ENCODE measurements at regions not wholly inside any gene's neighbourhood (a gene's known extent, or its start where the extent isn't known, plus 50 kb on each side); places are given as distances from the start of the nearest gene placed in this dataset.

DNA sequence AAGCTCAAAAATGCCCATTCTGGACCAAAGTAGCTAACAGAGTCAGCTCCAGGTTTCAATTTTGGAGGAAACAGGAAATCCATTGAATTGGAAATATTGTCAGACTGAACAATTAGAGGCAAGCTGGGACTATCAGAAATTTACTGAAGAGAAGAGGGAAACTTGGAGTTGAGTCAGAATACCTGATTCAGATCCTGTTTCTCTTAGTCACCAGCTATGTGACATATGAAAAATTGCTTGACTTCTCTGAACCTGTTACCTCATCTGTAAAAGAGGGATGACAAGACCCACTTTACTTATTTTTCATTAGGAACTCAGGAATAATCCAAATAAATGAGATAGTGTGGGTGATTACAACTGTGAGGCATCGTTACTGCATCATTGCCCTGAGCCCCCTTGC lies 148.9 kb upstream of the CADM1 start:
- H3K4me1 ChIP-seq, result peaks cover 12% of the 10 kb centered on the region
- intact Hi-C loops (cut with DNase I), result no loop called here
- H3K27ac ChIP-seq, result no peak overlapping the region
- no peak for TF ChIP-seq POLR2A (IDR thresholded peaks at IDR 0.05)
- TF ChIP-seq POLR2AphosphoS5 (IDR thresholded peaks at IDR 0.05; ENCODE audit: insufficient read depth in 1 of 2, low read depth in 1 of 2), result no peak
- TF ChIP-seq, protein P1, sequence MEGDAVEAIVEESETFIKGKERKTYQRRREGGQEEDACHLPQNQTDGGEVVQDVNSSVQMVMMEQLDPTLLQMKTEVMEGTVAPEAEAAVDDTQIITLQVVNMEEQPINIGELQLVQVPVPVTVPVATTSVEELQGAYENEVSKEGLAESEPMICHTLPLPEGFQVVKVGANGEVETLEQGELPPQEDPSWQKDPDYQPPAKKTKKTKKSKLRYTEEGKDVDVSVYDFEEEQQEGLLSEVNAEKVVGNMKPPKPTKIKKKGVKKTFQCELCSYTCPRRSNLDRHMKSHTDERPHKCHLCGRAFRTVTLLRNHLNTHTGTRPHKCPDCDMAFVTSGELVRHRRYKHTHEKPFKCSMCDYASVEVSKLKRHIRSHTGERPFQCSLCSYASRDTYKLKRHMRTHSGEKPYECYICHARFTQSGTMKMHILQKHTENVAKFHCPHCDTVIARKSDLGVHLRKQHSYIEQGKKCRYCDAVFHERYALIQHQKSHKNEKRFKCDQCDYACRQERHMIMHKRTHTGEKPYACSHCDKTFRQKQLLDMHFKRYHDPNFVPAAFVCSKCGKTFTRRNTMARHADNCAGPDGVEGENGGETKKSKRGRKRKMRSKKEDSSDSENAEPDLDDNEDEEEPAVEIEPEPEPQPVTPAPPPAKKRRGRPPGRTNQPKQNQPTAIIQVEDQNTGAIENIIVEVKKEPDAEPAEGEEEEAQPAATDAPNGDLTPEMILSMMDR (IDR thresholded peaks at IDR 0.05), result no peak
- H3K9me3 ChIP-seq, result no peaks in the 10 kb centered on the region
- DNase-seq (ENCODE audit: extremely low spot score in 2 of 2), result no peak
- no peaks in the 10 kb centered on the region for H3K27me3 ChIP-seq
- no peaks in the 10 kb centered on the region for H3K36me3 ChIP-seq
- H3K4me3 ChIP-seq, result no peak overlapping the region

DNA sequence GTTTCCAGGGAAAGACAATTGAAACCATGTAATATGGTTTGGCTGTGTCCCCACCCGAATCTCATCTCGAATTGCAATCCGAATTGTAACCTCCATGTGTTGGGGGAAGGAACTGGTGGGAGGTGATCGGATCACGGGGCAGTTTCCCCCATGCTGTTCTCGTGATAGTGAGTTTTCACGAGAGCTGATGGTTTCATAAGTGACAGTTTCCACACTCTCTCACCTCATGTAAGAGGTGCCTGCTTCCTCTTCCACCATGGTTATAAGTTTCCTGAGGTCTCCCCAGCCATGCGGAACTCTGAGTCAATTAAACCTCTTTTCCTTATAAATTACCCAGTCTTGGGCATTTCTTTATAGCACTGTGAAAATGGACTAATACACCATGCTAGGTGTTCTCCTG lies 148.3 kb upstream of the CADM1 start:
- no peak overlapping the region for H3K4me3 ChIP-seq
- no peaks in the 10 kb centered on the region for H3K27me3 ChIP-seq
- TF ChIP-seq POLR2AphosphoS5 (IDR thresholded peaks at IDR 0.05; ENCODE audit: insufficient read depth in 1 of 2, low read depth in 1 of 2), result no peak
- TF ChIP-seq, protein P1 (IDR thresholded peaks at IDR 0.05), result no peak
- TF ChIP-seq POLR2A (IDR thresholded peaks at IDR 0.05), result no peak
- H3K9me3 ChIP-seq, result no peaks in the 10 kb centered on the region
- intact Hi-C loops (cut with DNase I), result no loop called here
- H3K4me1 ChIP-seq, result peaks cover 12% of the 10 kb centered on the region
- no peak for DNase-seq (ENCODE audit: extremely low spot score in 2 of 2)
- H3K27ac ChIP-seq, result no peak overlapping the region
- H3K36me3 ChIP-seq, result no peaks in the 10 kb centered on the region

DNA sequence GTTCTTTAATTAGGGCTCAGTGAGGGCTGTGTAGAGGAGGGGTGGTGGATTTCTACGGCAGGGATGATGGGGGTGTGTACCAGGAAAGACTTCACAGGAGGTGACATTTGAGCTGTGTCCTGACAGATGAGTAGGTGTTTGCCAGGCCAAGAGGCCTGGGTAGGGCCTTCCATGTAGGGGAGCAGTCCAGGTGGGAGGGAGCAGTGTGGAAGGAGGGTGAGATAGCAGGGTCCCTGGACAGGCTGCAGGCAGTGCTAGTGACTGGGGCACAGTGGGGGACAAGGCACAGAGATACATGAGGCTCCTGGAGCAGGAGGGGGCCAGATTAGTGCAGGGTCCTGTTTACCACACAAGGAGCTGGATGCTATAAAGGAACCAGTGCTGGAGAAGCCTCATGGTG lies 147.9 kb upstream of the CADM1 start:
- H3K27ac ChIP-seq, result no peak overlapping the region
- H3K36me3 ChIP-seq, result no peaks in the 10 kb centered on the region
- intact Hi-C loops (cut with DNase I), result no loop called here
- H3K27me3 ChIP-seq, result no peaks in the 10 kb centered on the region
- TF ChIP-seq, protein P1 (IDR thresholded peaks at IDR 0.05), result no peak
- no peak for TF ChIP-seq POLR2A (IDR thresholded peaks at IDR 0.05)
- TF ChIP-seq POLR2AphosphoS5 (IDR thresholded peaks at IDR 0.05; ENCODE audit: insufficient read depth in 1 of 2, low read depth in 1 of 2), result no peak
- peaks cover 12% of the 10 kb centered on the region for H3K4me1 ChIP-seq
- no peak for DNase-seq (ENCODE audit: extremely low spot score in 2 of 2)
- no peaks in the 10 kb centered on the region for H3K9me3 ChIP-seq
- H3K4me3 ChIP-seq, result no peak overlapping the region

DNA sequence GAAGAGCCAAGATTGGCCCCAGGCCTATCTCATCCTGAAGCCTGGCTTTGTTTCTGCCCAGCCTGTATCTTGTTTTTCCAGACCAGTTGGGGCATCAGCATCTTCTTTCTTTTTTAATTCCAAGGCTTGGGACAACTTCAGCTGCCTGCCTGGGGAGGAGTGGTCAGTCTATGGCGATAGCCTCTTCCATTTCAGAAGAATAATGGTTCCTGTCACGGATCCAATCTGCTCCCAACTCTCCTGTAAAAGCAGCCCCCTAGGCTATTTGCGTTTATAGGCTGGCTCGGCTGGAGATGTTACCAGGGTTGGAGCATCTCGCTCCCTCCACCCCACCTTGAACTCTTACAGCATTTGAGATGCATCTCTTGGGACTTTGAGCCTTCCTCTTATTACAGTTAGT lies 145.2 kb upstream of the CADM1 start:
- no peaks in the 10 kb centered on the region for H3K36me3 ChIP-seq
- peaks cover 12% of the 10 kb centered on the region for H3K4me1 ChIP-seq
- H3K4me3 ChIP-seq, result no peak overlapping the region
- intact Hi-C loops (cut with DNase I), result no loop called here
- no peaks in the 10 kb centered on the region for H3K27me3 ChIP-seq
- no peak overlapping the region for H3K27ac ChIP-seq
- no peaks in the 10 kb centered on the region for H3K9me3 ChIP-seq
- TF ChIP-seq POLR2AphosphoS5 (IDR thresholded peaks at IDR 0.05; ENCODE audit: insufficient read depth in 1 of 2, low read depth in 1 of 2) (no peak), POLR2A (IDR thresholded peaks at IDR 0.05) (no peak)
- TF ChIP-seq, protein P1 (IDR thresholded peaks at IDR 0.05), result no peak
- no peak for DNase-seq (ENCODE audit: extremely low spot score in 2 of 2)

DNA sequence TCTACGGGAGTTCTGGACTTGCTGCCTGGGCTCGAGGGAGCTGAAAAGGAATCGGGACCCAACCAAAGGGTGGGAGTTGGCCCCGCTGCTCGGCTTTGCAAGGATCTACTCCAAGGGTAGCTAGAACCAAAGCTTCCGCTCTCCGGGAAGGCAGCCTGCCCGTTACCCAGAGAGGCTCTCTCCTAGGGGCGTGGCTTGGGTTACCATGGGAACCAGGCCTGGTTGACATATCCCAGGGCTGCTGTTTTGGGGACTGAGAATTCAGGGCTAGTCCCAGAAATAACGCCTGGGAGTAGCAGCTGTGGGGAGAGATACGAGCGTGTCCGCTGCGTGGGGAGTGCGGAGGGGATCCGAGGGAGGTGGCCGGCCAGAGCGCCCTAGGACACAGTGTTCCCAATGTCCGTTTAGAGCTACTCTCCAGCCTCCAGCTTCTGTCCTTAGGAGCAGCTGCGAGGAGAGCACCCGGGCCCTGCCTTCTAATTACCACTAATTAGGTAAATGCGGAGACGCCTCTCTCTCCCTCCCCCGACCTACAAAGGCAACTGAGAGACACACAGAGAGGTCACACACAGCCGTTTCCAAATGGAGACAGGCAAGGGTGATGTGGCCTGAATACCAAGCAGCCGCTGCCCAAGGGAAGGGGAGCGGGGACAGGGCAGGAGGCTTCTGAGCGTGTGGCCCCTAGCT lies 141.6 kb upstream of the CADM1 start:
- no peaks in the 10 kb centered on the region for H3K27me3 ChIP-seq
- intact Hi-C loops (cut with DNase I), result no loop called here
- no peaks in the 10 kb centered on the region for H3K4me1 ChIP-seq

More for the DNA sequence above, 141.6 kb upstream of the CADM1 start:
- no peak for DNase-seq (ENCODE audit: extremely low spot score in 2 of 2)
- Histone ChIP-seq H3K36me3 (no peaks in the 10 kb centered on the region), H3K4me3 (no peak overlapping the region), H3K9me3 (no peaks in the 10 kb centered on the region), H3K27ac (no peak overlapping the region)
- TF ChIP-seq POLR2A (IDR thresholded peaks at IDR 0.05) (no peak), POLR2AphosphoS5 (IDR thresholded peaks at IDR 0.05; ENCODE audit: insufficient read depth in 1 of 2, low read depth in 1 of 2) (no peak)
- TF ChIP-seq, protein P1 (IDR thresholded peaks at IDR 0.05), result no peak
